Effector memory CD4-positive, alpha-beta T cell (primary cell): ENCODE measurements at regions not wholly inside any gene's neighbourhood (a gene's known extent, or its start where the extent isn't known, plus 50 kb on each side); places are given as distances from the start of the nearest gene placed in this dataset.

Source experiments
- DNase-seq, 3 donors: peaks; one replicate each; pipeline ENCODE4 v3.0.0-alpha.2; 2020
- H3K27ac ChIP-seq: 2 replicates; pipeline ENCODE4 v1.7.0; 2013; ENCODE audit warnings: mild to moderate bottlenecking, low read length, moderate library complexity; ENCODE audit not compliant: insufficient read depth, poor library complexity, severe bottlenecking
- H3K27me3 ChIP-seq: replicated peaks from 2 replicates; pipeline ENCODE4 v1.7.0; 2013; ENCODE audit warnings: mild to moderate bottlenecking, low read length; ENCODE audit not compliant: insufficient read depth, control insufficient read depth, poor library complexity, severe bottlenecking
- H3K36me3 ChIP-seq: 2 replicates; pipeline ENCODE4 v1.7.0; 2013; ENCODE audit warnings: mild to moderate bottlenecking, low read length, moderate library complexity; ENCODE audit not compliant: control insufficient read depth, insufficient read depth
- H3K4me1 ChIP-seq: 2 replicates; pipeline ENCODE4 v1.7.0; 2013; ENCODE audit warnings: low read length, mild to moderate bottlenecking; ENCODE audit not compliant: control insufficient read depth, insufficient read depth, poor library complexity, severe bottlenecking
- H3K4me3 ChIP-seq: 2 replicates; pipeline ENCODE4 v1.7.0; 2013; ENCODE audit warnings: low read length, low read depth, mild to moderate bottlenecking; ENCODE audit not compliant: insufficient read depth, poor library complexity, severe bottlenecking
- H3K9me3 ChIP-seq: 2 replicates; pipeline ENCODE4 v1.7.0; 2013; ENCODE audit warnings: mild to moderate bottlenecking, low read length, moderate library complexity; ENCODE audit not compliant: control insufficient read depth

DNA sequence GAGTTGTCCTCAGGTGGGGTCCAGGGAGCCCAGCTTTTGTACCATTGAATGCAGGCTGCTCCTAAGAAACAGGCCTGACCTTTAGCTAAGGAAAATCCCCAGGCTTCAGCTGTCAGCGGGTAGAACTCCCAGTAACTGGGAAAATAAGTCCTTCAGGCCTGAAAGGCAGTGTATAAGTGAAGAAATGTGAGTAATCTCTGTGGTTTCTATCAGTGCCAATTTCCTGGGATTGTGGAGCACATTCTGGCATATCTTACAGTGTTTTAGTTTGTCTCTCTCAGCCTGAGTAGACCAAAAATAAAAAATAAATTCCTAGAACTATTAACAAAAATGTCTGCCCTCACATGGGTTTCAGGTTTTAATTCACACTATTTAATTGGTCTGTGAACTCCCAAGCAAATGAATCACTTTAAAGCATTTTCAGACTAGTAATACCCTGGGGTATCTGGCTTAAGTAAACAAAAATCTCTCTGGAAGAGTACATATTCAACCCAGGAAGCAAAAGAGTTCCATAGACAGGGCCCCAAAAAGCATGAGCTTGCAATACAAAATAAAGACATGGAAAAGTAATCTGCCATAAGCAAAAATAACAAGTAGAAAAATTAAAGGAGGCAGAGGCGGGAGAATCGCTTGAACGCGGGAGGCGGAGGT, 566.2 kb upstream of the NOX3 start:
- Histone ChIP-seq H3K27me3 (no peaks in the 10 kb centered on the region), H3K4me3 (no peak overlapping the region), H3K27ac (no peak overlapping the region), H3K4me1 (no peaks in the 10 kb centered on the region), H3K9me3 (no peaks in the 10 kb centered on the region), H3K36me3 (no peaks in the 10 kb centered on the region)
- no peak for DNase-seq

DNA sequence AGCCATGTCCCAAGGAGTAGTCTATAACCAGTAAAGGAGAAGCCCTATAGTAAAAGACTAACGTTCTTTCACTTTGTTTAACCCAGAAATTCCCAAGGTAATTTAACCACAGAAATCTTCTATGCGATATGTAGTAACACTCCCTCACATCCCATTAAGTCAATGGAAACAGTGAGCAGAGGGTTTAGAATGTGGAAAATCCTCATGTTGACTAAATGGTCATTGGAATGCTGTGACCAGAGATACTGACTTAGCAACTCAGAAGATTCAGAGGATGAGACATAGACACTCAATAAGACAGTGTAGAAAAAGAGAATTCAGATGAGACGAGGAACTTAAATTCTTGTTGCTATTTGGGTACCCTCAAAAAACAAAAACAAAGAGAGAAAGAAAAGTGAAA, 562.2 kb upstream of the NOX3 start:
- Histone ChIP-seq H3K9me3 (no peaks in the 10 kb centered on the region), H3K27me3 (no peaks in the 10 kb centered on the region), H3K4me1 (no peaks in the 10 kb centered on the region), H3K4me3 (no peak overlapping the region), H3K27ac (no peak overlapping the region), H3K36me3 (no peaks in the 10 kb centered on the region)
- DNase-seq = no peak

DNA sequence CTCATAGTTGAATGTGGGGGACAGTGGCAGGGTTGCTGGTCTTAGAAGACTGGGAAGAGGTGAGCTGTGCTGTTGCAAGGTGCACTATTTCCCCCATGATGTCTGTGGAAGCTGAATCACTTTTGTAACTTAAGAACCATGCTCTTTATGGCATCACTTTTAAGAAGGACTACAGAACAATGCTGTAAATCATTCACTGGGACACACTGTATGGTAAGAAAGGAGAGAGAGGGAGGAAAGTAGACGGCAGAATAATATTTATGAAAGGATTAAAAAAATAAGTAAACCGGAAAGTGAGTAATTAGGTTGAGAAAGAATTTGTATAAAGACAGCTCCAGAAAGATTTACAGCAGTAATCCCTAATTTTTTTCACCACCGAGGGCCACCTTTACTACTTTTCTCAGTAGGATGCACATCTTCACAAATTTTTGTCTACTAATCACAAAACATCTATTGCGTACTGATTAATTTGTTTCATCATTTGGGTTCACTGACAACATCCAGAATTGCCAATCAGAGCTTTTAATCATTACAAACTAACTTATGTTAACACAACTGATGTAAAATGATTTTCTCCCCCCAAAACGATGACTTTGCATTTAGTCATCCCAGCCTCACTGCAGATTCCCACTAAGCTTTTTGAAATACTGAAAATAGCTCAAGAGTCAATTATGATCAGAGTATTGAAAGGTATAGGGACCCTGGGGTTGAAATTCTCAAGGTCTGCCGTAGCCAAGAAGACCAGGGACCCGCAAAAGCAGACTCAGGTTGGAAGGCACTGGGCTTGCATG, 560.7 kb upstream of the NOX3 start:
- Histone ChIP-seq H3K27ac (no peak overlapping the region), H3K9me3 (no peaks in the 10 kb centered on the region), H3K4me3 (no peak overlapping the region), H3K36me3 (no peaks in the 10 kb centered on the region), H3K4me1 (no peaks in the 10 kb centered on the region), H3K27me3 (no peaks in the 10 kb centered on the region)
- DNase-seq = no peak

DNA sequence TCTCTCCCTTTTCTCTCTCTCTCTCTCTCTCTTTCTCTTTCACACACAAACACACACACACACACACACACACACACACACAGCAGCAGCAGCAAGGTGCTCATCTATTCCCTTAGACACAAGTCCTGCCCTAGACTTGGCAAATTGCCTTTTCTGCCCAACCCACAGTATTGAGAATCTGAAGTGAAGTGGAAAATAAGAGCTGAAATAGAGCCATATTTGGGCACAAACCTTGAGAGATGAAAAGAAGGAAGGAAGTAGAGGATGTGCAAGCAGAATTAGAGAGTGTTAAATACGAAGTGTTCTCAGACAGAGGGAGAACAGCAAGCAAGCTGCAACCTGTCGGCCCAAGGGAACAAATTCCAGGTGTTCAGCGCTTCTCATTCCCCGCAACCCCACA, 557.5 kb upstream of the NOX3 start:
- no peak overlapping the region for H3K4me3 ChIP-seq
- H3K36me3 ChIP-seq = no peaks in the 10 kb centered on the region
- no peaks in the 10 kb centered on the region for H3K4me1 ChIP-seq
- no peaks in the 10 kb centered on the region for H3K27me3 ChIP-seq
- no peak overlapping the region for H3K27ac ChIP-seq
- H3K9me3 ChIP-seq = peaks cover 5% of the 10 kb centered on the region
- DNase-seq = no peak

DNA sequence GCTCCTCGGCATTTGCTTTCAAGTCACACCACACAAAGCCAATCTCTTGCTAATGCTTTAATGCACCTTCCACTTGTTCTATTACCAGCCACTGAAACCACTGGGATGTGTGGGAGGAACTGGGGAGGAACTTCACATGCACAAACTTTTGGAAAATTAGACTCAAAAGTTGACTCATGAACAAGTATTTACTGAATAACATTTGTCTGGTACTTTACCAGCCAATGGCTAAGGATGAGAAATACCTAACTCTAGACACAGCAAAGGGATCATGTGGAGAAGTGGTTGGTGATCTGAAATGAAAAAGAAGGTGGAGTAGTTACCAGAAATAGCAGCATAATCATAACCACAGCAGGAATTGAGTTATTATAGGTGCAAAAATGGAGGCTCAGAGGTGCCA, 554.0 kb upstream of the NOX3 start:
- Histone ChIP-seq H3K9me3 (peaks cover 5% of the 10 kb centered on the region), H3K27me3 (no peaks in the 10 kb centered on the region), H3K4me1 (no peaks in the 10 kb centered on the region), H3K36me3 (no peaks in the 10 kb centered on the region), H3K27ac (no peak overlapping the region), H3K4me3 (no peak overlapping the region)
- DNase-seq = no peak

DNA sequence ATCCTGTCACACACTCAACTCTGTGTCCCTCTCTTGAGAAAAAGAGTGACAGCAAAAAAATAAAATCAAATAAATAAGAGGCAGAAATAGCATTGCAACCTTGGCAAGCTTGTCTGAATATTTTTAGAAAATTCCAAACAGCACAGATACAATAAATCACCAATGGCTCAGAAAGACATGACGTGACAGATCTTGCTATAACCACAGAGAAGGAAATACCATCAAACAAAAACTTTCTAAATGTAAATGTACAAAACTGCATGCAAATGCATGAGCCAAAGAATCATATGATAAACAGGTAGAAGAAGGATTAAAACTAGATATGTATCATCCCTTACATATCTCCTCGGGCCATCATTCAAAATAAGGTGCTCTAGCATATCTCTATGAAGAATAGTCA, 549.2 kb upstream of the NOX3 start:
- Histone ChIP-seq H3K4me1 (no peaks in the 10 kb centered on the region), H3K27me3 (no peaks in the 10 kb centered on the region), H3K9me3 (peaks cover 2% of the 10 kb centered on the region), H3K27ac (no peak overlapping the region), H3K36me3 (no peaks in the 10 kb centered on the region), H3K4me3 (no peak overlapping the region)
- DNase-seq = no peak

DNA sequence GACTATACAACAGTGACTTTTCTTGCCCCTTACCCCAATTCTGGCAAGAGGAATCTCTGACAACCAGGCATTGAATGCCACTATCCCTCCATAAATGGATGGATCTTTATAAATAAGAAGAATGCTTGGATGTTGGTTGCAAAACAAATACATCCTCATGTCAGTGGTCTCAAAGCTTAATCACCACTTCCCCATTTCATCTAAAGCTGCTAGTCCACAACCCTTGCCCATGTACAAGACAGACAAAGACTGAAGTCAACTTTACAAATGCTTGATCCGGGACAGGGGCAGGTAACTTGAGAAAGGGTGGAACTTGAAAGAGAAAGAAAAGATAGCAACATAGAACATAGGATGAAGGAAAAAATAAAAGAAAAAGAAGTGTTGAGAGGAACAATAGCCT, 540.5 kb upstream of the NOX3 start:
- DNase-seq = no peak
- H3K4me3 ChIP-seq = no peak overlapping the region
- no peaks in the 10 kb centered on the region for H3K36me3 ChIP-seq
- H3K27ac ChIP-seq = no peak overlapping the region
- no peaks in the 10 kb centered on the region for H3K27me3 ChIP-seq
- no peaks in the 10 kb centered on the region for H3K9me3 ChIP-seq
- no peaks in the 10 kb centered on the region for H3K4me1 ChIP-seq

DNA sequence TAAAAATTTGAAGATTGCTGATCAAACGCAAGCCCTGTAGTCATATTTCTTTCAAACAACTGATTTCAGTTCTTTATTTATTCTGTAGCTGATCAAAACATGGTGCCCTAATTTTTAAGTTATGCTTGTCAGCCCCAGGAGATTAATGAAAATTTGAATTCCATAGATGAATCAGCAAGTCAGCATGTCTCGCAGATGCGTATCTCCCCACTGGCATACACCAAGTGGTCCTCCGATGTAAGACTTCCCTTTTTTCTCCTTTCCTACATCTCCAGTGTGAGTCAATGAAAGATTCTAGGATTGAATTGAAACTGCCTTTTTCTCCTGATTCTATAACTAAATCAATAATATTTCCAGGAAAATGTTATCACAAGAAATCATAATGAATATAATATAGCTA, 539.6 kb upstream of the NOX3 start:
- DNase-seq = no peak
- no peaks in the 10 kb centered on the region for H3K4me1 ChIP-seq
- no peaks in the 10 kb centered on the region for H3K9me3 ChIP-seq

DNA sequence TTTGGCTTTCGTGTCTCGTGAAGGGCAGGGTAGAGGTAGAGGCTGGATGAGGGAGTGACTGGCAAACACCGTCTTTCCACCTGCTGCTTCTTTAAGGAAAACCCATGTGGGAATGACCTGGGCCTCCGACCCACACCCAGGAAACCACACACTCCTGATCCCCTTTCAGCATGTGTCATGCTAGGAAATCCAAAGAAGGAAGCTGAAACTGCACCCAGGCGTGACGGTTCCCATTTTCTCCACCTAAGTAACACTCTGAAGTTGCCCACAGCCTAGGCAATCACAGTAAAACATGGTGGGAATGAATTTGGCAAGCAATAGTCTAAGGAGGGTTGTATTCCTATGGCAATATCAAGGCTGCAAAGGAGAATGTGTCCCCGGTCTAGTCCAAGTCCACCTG, 538.4 kb upstream of the NOX3 start:
- Histone ChIP-seq H3K4me1 (no peaks in the 10 kb centered on the region), H3K36me3 (no peaks in the 10 kb centered on the region), H3K27me3 (no peaks in the 10 kb centered on the region), H3K9me3 (no peaks in the 10 kb centered on the region), H3K27ac (no peak overlapping the region), H3K4me3 (no peak overlapping the region)
- no peak for DNase-seq

More for the DNA sequence above, 539.6 kb upstream of the NOX3 start:
- H3K36me3 ChIP-seq = no peaks in the 10 kb centered on the region
- no peak overlapping the region for H3K27ac ChIP-seq
- H3K27me3 ChIP-seq = no peaks in the 10 kb centered on the region
- no peak overlapping the region for H3K4me3 ChIP-seq

DNA sequence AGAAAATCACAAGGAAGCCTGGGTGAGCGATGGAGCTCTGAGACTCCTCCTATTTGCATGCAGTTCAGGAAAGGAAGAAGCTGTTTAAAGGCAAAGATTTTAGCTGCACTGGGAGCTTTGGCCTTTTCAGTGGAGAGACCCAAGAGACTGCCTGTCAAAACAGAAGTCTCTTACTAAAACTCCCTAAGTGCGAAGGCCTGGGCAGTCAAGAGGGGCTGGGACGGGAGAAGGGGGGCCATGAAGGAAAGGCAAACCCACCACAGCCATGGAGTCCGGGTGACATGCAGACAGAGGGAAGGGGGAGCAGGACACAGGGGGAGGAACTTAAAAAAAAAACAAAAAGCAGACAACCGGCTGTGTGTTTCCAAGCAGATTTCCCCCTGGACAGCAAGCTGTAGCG, 537.6 kb upstream of the NOX3 start:
- Histone ChIP-seq H3K9me3 (no peaks in the 10 kb centered on the region), H3K36me3 (no peaks in the 10 kb centered on the region), H3K4me1 (no peaks in the 10 kb centered on the region), H3K27ac (no peak overlapping the region), H3K27me3 (no peaks in the 10 kb centered on the region), H3K4me3 (no peak overlapping the region)
- no peak for DNase-seq
